Body of pancreas (tissue), 4 donors: ENCODE measurements at regions not wholly inside any gene's neighbourhood (a gene's known extent, or its start where the extent isn't known, plus 50 kb on each side); places are given as distances from the start of the nearest gene placed in this dataset.
"Not testable (repeated sequence)": the region's sequence is repeated elsewhere in the genome, so short reads cannot be mapped to it uniquely, and the experiment has no call there.

Experiments used
- CTCF ChIP-seq, 7 experiments: fragments of 450-650 bp in 4 of 7; fragments of 200-600 bp in 3 of 7; sonication (generic) in 3 of 7; IDR thresholded peaks; one replicate each; pipeline ENCODE4 v1.5.1; 2016 to 2019; ENCODE audit warnings: antibody characterized with exemption in 7 of 7
- POLR2A ChIP-seq, 3 donors: fragments of 450-650 bp; IDR thresholded peaks; one replicate each; pipeline ENCODE4 v1.6.1; 2016; ENCODE audit warnings: antibody characterized with exemption in 3 of 3, mild to moderate bottlenecking in 2 of 3

- not testable (repeated sequence) for TF ChIP-seq CTCF, POLR2A (IDR thresholded peaks at IDR 0.05)
Measured at GRCh38 chrX:132302687-132303086, 83.4 kb upstream of the RAP2C start.
